ENCODE measurements at regions not wholly inside any gene's neighbourhood (a gene's known extent, or its start where the extent isn't known, plus 50 kb on each side); places are given as distances from the start of the nearest gene placed in this dataset.

GRCh38 chr7:33691180-33691579, 214.2 kb upstream of the BMPER start:
- TF ChIP-seq POLR2A (IDR thresholded peaks at IDR 0.05; ENCODE audit: extremely low read depth, insufficient read length) (no peak), MAX (IDR thresholded peaks at IDR 0.05; ENCODE audit: low read depth, low read length) (no peak)
- TF ChIP-seq, protein P1, sequence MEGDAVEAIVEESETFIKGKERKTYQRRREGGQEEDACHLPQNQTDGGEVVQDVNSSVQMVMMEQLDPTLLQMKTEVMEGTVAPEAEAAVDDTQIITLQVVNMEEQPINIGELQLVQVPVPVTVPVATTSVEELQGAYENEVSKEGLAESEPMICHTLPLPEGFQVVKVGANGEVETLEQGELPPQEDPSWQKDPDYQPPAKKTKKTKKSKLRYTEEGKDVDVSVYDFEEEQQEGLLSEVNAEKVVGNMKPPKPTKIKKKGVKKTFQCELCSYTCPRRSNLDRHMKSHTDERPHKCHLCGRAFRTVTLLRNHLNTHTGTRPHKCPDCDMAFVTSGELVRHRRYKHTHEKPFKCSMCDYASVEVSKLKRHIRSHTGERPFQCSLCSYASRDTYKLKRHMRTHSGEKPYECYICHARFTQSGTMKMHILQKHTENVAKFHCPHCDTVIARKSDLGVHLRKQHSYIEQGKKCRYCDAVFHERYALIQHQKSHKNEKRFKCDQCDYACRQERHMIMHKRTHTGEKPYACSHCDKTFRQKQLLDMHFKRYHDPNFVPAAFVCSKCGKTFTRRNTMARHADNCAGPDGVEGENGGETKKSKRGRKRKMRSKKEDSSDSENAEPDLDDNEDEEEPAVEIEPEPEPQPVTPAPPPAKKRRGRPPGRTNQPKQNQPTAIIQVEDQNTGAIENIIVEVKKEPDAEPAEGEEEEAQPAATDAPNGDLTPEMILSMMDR (IDR thresholded peaks at IDR 0.05; ENCODE audit: low read depth, low read length), result no peak

Data from NB4 (cell line).